RWPE2 (cell line): ENCODE measurements at regions not wholly inside any gene's neighbourhood (a gene's known extent, or its start where the extent isn't known, plus 50 kb on each side); places are given as distances from the start of the nearest gene placed in this dataset.

Experiments
- ATAC-seq: fragments of 200-7000 bp; cut with Tn5 transposase; 3 replicates; pipeline ENCODE4 v1.9.1; 2021; ENCODE audit warnings: low read depth
- DNase-seq: peaks from one replicate; pipeline ENCODE4 v3.0.0-alpha.2; 2020; ENCODE audit warnings: low spot score
- H3K27ac ChIP-seq: fragments of 450-650 bp; 2 replicates; pipeline ENCODE4 v1.5.1; 2017; ENCODE audit warnings: mild to moderate bottlenecking; ENCODE audit not compliant: poor library complexity, severe bottlenecking
- H3K27me3 ChIP-seq: fragments of 250-450 bp; sonication (Bioruptor Pico); 2 replicates; pipeline ENCODE4 v1.5.1; 2021; ENCODE audit warnings: mild to moderate bottlenecking, moderate library complexity; ENCODE audit not compliant: insufficient read depth, poor library complexity, severe bottlenecking
- H3K36me3 ChIP-seq: fragments of 250-450 bp; sonication (Bioruptor Pico); 2 replicates; pipeline ENCODE4 v1.5.1; 2020; ENCODE audit warnings: low read depth, mild to moderate bottlenecking, moderate library complexity
- H3K4me1 ChIP-seq: fragments of 250-450 bp; sonication (Bioruptor Pico); 2 replicates; pipeline ENCODE4 v1.5.1; 2021; ENCODE audit warnings: mild to moderate bottlenecking, moderate library complexity; ENCODE audit not compliant: insufficient read depth, poor library complexity, severe bottlenecking
- H3K4me3 ChIP-seq: fragments of 250-450 bp; sonication (Bioruptor Pico); 2 replicates; pipeline ENCODE4 v1.5.1; 2021; ENCODE audit warnings: mild to moderate bottlenecking, moderate library complexity; ENCODE audit not compliant: severe bottlenecking
- H3K9me3 ChIP-seq: fragments of 250-450 bp; sonication (Bioruptor Pico); 2 replicates; pipeline ENCODE4 v1.5.1; 2021; ENCODE audit warnings: mild to moderate bottlenecking, moderate library complexity; ENCODE audit not compliant: severe bottlenecking
- TF ChIP-seq, protein P1 (sequence below): fragments of 450-650 bp; IDR thresholded peaks from one replicate; pipeline ENCODE4 v1.5.1; 2017; ENCODE audit warnings: mild to moderate bottlenecking, moderate library complexity; ENCODE audit not compliant: poor library complexity, severe bottlenecking

DNA sequence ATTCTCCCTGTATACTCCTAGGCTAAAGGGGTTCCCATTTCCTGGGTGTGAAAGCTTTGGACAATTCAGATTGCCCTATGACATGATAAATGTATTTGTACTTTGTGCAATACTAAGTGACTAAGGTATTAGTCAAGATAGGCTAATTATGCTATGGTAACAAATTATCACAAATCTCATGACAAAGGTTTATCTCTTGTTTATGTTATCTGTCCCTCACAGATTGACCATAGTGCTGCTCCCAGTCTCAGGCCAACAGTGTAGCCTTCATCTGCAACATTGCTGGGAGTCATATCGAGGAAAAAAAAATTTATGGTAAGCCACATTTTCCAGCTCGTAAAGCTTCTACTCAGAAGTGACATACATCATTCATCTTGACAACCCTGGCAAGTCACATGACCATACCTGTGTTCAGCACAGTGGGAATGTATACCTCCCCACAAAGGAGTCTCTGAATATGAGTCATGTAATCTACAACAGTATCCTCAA is 346.2 kb downstream of the IGSF11 start:
- DNase-seq = no peak
- peak overlapping the region; percentile 23 for H3K27ac ChIP-seq

GRCh38 chr3:118692416-118692815 is 342.2 kb downstream of the IGSF11 start:
- peaks cover 18% of the 10 kb centered on the region for H3K4me1 ChIP-seq
- no peaks in the 10 kb centered on the region for H3K36me3 ChIP-seq
- no peak overlapping the region for H3K27ac ChIP-seq
- H3K4me3 ChIP-seq = no peak overlapping the region
- ATAC-seq (no peak), DNase-seq (no peak)
- TF ChIP-seq, protein P1, sequence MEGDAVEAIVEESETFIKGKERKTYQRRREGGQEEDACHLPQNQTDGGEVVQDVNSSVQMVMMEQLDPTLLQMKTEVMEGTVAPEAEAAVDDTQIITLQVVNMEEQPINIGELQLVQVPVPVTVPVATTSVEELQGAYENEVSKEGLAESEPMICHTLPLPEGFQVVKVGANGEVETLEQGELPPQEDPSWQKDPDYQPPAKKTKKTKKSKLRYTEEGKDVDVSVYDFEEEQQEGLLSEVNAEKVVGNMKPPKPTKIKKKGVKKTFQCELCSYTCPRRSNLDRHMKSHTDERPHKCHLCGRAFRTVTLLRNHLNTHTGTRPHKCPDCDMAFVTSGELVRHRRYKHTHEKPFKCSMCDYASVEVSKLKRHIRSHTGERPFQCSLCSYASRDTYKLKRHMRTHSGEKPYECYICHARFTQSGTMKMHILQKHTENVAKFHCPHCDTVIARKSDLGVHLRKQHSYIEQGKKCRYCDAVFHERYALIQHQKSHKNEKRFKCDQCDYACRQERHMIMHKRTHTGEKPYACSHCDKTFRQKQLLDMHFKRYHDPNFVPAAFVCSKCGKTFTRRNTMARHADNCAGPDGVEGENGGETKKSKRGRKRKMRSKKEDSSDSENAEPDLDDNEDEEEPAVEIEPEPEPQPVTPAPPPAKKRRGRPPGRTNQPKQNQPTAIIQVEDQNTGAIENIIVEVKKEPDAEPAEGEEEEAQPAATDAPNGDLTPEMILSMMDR = no peak
- no peaks in the 10 kb centered on the region for H3K27me3 ChIP-seq
- H3K9me3 ChIP-seq = no peaks in the 10 kb centered on the region

More for the DNA sequence above, 346.2 kb downstream of the IGSF11 start:
- H3K27me3 ChIP-seq = no peaks in the 10 kb centered on the region
- H3K4me3 ChIP-seq = no peak overlapping the region
- peak; percentile 96 for ATAC-seq
- H3K9me3 ChIP-seq = no peaks in the 10 kb centered on the region
- TF ChIP-seq, protein P1 = no peak
- H3K36me3 ChIP-seq = no peaks in the 10 kb centered on the region
- peaks cover 18% of the 10 kb centered on the region for H3K4me1 ChIP-seq

GRCh38 chr3:118705487-118706219 is 329.0 kb downstream of the IGSF11 start:
- H3K27ac ChIP-seq = no peak overlapping the region
- no peaks in the 10 kb centered on the region for H3K27me3 ChIP-seq
- H3K9me3 ChIP-seq = no peaks in the 10 kb centered on the region
- DNase-seq (no peak), ATAC-seq (no peak)
- TF ChIP-seq, protein P1 = no peak
- H3K36me3 ChIP-seq = no peaks in the 10 kb centered on the region
- H3K4me1 ChIP-seq = peaks cover 2% of the 10 kb centered on the region
- no peak overlapping the region for H3K4me3 ChIP-seq

DNA sequence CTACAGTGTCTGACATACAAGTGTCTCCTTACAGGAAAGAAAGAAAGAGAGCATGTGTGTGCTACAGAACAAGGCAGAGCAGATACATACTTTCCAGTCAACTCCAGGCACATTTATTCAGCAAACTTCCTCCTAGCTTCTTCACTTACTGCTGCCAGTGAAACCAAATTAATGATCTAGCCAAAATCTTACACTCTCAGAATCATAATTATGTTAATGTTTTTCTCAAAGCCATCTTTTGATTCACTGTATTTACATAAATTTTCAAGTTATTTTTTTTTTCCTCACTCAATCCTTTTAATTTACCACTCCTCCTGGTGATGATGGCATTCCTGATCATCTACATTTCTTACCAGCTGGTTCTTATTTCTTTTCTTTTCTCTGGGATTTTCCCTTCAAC is 326.7 kb downstream of the IGSF11 start:
- no peak for DNase-seq
- Histone ChIP-seq H3K4me1 (peaks cover 2% of the 10 kb centered on the region), H3K4me3 (no peak overlapping the region), H3K27ac (no peak overlapping the region), H3K27me3 (no peaks in the 10 kb centered on the region), H3K36me3 (no peaks in the 10 kb centered on the region), H3K9me3 (no peaks in the 10 kb centered on the region)
- ATAC-seq = no peak
- TF ChIP-seq, protein P1 = no peak

GRCh38 chr3:118710532-118710931 is 324.1 kb downstream of the IGSF11 start:
- Histone ChIP-seq H3K36me3 (no peaks in the 10 kb centered on the region), H3K4me3 (no peak overlapping the region), H3K4me1 (peaks cover 2% of the 10 kb centered on the region), H3K9me3 (no peaks in the 10 kb centered on the region), H3K27me3 (no peaks in the 10 kb centered on the region), H3K27ac (no peak overlapping the region)
- ATAC-seq = no peak
- TF ChIP-seq, protein P1 = no peak
- no peak for DNase-seq
